Karpas-422 (cell line): ENCODE measurements at regions not wholly inside any gene's neighbourhood (a gene's known extent, or its start where the extent isn't known, plus 50 kb on each side); places are given as distances from the start of the nearest gene placed in this dataset.

Experiments
- DNase-seq: peaks from one replicate; pipeline ENCODE4 v3.0.0-alpha.2; 2015
- H2AFZ ChIP-seq: fragments of 200-600 bp; sonication (generic); 2 replicates; pipeline ENCODE4 v1.6.1; 2014; ENCODE audit warnings: antibody characterized with exemption, low read length, mixed read lengths
- H3K27ac ChIP-seq: fragments of 200-600 bp; sonication (generic); 2 replicates; pipeline ENCODE4 v1.5.1; 2014; ENCODE audit warnings: mild to moderate bottlenecking, low read length, moderate library complexity
- H3K27me3 ChIP-seq: fragments of 200-600 bp; sonication (generic); 2 replicates; pipeline ENCODE4 v1.6.1; 2014; ENCODE audit warnings: low read length, mixed read lengths
- H3K36me3 ChIP-seq: fragments of 200-600 bp; sonication (generic); 2 replicates; pipeline ENCODE4 v1.6.1; 2014; ENCODE audit warnings: low read length, mixed read lengths; ENCODE audit not compliant: insufficient read depth
- H3K4me1 ChIP-seq: fragments of 200-600 bp; sonication (generic); 2 replicates; pipeline ENCODE4 v1.6.1; 2014; ENCODE audit warnings: mild to moderate bottlenecking, low read length, mixed read lengths
- H3K4me2 ChIP-seq: fragments of 200-600 bp; sonication (generic); 2 replicates; pipeline ENCODE4 v1.6.1; 2014; ENCODE audit warnings: low read length, low read depth, mild to moderate bottlenecking; ENCODE audit not compliant: poor library complexity, severe bottlenecking
- H3K4me3 ChIP-seq: fragments of 200-600 bp; sonication (generic); 2 replicates; pipeline ENCODE4 v1.5.1; 2014; ENCODE audit warnings: mild to moderate bottlenecking, antibody characterized with exemption, low read length, mixed read lengths
- H3K79me2 ChIP-seq: fragments of 200-600 bp; sonication (generic); 2 replicates; pipeline ENCODE4 v1.6.1; 2014; ENCODE audit warnings: mild to moderate bottlenecking, low read length, mixed read lengths
- H3K9ac ChIP-seq: fragments of 200-600 bp; sonication (generic); 2 replicates; pipeline ENCODE4 v1.6.0; 2014; ENCODE audit warnings: low read length
- H3K9me2 ChIP-seq: fragments of 200-600 bp; sonication (generic), shearing (Covaris generic); replicated peaks from 2 replicates; pipeline ENCODE4 v1.6.0; 2014; ENCODE audit warnings: mild to moderate bottlenecking, low read length, moderate library complexity; ENCODE audit not compliant: insufficient read depth
- H3K9me3 ChIP-seq: fragments of 300-700, 200-600 bp; sonication (generic); 2 replicates; pipeline ENCODE4 v1.6.1; 2014; ENCODE audit warnings: low read length, mixed read lengths
- H4K20me1 ChIP-seq: fragments of 200-600 bp; sonication (generic); 2 replicates; pipeline ENCODE4 v1.6.1; 2014; ENCODE audit warnings: mild to moderate bottlenecking, antibody characterized with exemption, low read length, low read depth; ENCODE audit not compliant: insufficient read depth

DNA sequence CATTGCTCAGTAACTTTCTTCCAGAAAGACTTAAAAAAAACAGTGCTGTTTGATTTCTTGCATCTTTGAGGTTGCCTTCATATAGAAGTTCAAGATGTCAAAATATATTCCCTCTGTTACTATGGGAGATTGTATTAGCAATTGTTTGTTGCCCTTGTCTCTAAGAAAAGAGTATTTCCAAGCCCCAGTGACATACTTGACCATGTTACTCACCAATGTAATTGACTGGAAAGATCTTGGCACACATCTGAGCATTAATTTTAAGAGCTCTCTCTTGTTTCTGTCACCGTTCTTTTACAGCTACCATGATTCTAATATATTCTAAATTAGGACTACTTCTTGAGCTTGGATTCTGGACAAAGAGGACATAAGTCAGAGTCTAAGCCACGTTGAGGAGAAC, 902.7 kb upstream of the EPHA5 start:
- Histone ChIP-seq H2AFZ (no peak overlapping the region), H3K9me3 (peaks cover 17% of the 10 kb centered on the region), H3K9me2 (no peaks in the 10 kb centered on the region), H3K4me1 (no peaks in the 10 kb centered on the region), H3K27me3 (no peaks in the 10 kb centered on the region), H3K9ac (no peak overlapping the region), H4K20me1 (no peaks in the 10 kb centered on the region), H3K79me2 (no peaks in the 10 kb centered on the region), H3K36me3 (no peaks in the 10 kb centered on the region), H3K4me2 (no peak overlapping the region), H3K27ac (no peak overlapping the region), H3K4me3 (no peak overlapping the region)
- no peak for DNase-seq

DNA sequence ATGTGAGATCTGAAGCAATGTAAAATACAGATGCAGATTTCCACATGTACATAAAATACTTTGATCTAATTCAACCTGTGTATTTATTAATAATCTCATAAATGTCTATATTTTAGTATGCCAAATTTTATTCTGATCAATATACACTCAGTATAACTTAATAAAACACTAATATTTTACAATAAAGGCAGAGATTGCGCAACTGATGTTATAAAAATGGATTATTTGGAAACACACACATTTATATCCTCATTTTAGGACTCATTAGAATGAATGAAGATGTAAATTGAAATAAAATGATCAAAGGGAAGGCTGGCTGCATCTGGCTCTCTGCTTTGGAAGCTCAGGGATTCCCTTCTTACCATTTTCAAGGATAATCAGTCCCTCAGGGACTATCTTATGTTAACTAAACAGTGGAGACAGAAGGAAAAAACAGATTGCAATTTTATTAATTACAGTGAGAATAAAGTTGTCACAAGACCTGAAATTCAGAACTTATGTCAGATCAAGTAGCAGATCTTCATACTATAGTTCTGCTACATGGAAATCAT, 900.9 kb upstream of the EPHA5 start:
- Histone ChIP-seq H3K9me2 (no peaks in the 10 kb centered on the region), H2AFZ (no peak overlapping the region), H3K79me2 (no peaks in the 10 kb centered on the region), H3K9ac (no peak overlapping the region), H3K4me1 (no peaks in the 10 kb centered on the region), H3K4me3 (no peak overlapping the region), H3K36me3 (no peaks in the 10 kb centered on the region), H4K20me1 (no peaks in the 10 kb centered on the region), H3K27me3 (no peaks in the 10 kb centered on the region), H3K27ac (no peak overlapping the region), H3K9me3 (peaks cover 16% of the 10 kb centered on the region), H3K4me2 (no peak overlapping the region)
- no peak for DNase-seq

DNA sequence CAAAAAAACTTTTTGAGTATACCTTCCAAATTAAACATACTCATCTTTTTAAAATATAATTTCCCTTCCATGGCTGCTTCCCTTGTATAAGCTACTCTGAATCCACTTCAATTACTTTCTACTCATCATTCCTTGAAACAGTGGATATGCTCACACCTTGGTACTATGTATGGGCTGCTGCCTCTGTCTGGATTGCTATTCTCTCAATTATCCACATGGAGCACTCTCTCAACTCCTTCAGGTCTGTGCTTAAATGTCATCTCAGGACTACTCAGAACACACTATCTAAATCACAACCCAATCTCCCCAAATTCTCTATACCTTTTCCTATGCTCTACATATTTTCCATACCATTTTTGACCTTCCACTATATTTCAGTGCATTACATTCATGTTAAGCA, 898.9 kb upstream of the EPHA5 start:
- Histone ChIP-seq H3K9me2 (no peaks in the 10 kb centered on the region), H3K4me3 (no peak overlapping the region), H2AFZ (no peak overlapping the region), H3K4me1 (no peaks in the 10 kb centered on the region), H3K27ac (no peak overlapping the region), H3K36me3 (no peaks in the 10 kb centered on the region), H3K27me3 (no peaks in the 10 kb centered on the region), H4K20me1 (no peaks in the 10 kb centered on the region), H3K9ac (no peak overlapping the region), H3K9me3 (peaks cover 16% of the 10 kb centered on the region), H3K4me2 (no peak overlapping the region), H3K79me2 (no peaks in the 10 kb centered on the region)
- DNase-seq: no peak

DNA sequence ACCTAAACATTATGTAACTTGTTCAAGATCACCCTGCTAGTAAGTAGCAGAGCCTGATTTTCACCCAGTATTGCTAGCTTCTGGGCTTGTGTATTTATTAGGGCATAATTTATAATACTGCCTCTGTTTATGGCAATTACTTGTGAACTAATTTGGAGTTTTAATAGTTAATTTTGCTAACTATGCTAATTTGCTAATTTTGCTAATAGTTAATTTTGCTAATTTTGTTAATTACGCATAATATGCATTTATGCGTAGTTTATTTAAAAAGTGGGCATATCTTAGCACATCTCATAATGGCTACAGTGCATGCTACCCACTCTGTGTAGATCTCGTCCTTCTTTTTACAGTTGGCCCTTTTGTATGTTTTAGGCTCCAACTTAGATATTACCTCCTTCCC, 898.1 kb upstream of the EPHA5 start:
- Histone ChIP-seq H3K9ac (no peak overlapping the region), H3K36me3 (no peaks in the 10 kb centered on the region), H3K79me2 (no peaks in the 10 kb centered on the region), H3K4me3 (no peak overlapping the region), H3K4me1 (no peaks in the 10 kb centered on the region), H3K9me3 (peaks cover 10% of the 10 kb centered on the region), H3K9me2 (no peaks in the 10 kb centered on the region), H2AFZ (no peak overlapping the region), H3K4me2 (no peak overlapping the region), H4K20me1 (no peaks in the 10 kb centered on the region), H3K27me3 (no peaks in the 10 kb centered on the region), H3K27ac (no peak overlapping the region)
- no peak for DNase-seq

DNA sequence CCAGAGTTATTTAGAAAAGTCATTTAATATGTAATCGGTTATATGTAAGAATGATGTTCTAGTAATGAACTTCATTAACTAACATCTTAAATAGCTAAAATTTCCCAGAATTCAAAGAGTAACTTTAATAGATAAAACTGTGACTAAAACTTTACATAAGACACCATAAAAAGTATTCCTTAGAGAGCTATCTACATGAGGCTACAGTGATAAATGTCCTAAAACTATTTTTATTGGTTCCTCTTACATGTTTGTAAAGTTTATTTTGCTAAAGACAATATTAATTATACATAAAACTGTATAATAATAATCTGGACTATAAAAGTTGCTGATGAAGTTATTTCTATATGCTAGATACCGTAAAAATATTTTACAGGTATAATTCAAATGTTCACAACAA, 897.7 kb upstream of the EPHA5 start:
- no peak overlapping the region for H3K9ac ChIP-seq
- no peaks in the 10 kb centered on the region for H3K36me3 ChIP-seq
- no peaks in the 10 kb centered on the region for H3K4me1 ChIP-seq
- peaks cover 14% of the 10 kb centered on the region for H3K9me3 ChIP-seq
- no peak overlapping the region for H3K4me2 ChIP-seq
- H4K20me1 ChIP-seq: no peaks in the 10 kb centered on the region
- H3K4me3 ChIP-seq: no peak overlapping the region
- no peaks in the 10 kb centered on the region for H3K79me2 ChIP-seq
- no peaks in the 10 kb centered on the region for H3K9me2 ChIP-seq
- no peak overlapping the region for H2AFZ ChIP-seq
- no peaks in the 10 kb centered on the region for H3K27me3 ChIP-seq
- no peak for DNase-seq
- H3K27ac ChIP-seq: no peak overlapping the region

DNA sequence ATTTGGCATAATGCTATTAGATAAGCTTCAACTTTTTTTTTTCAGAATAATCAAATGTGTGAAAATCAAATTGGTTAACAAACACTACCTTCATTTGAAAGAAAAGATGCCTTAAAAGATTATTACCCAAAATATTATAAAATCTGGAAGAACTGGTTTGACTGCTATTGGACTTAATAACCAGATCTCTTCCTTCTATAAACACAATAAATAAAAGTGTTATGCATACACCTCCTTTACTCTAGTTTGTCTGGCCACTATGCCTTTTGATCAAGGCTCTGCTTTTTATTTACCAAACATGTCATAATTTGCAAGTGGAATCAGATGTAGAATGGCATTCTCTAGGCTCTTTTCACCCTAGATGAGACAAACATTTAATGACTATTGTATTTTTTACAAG, 897.3 kb upstream of the EPHA5 start:
- Histone ChIP-seq H3K36me3 (no peaks in the 10 kb centered on the region), H3K4me2 (no peak overlapping the region), H3K9me2 (no peaks in the 10 kb centered on the region), H3K4me1 (no peaks in the 10 kb centered on the region), H3K9me3 (peaks cover 15% of the 10 kb centered on the region), H3K27ac (no peak overlapping the region), H3K9ac (no peak overlapping the region), H2AFZ (no peak overlapping the region), H3K4me3 (no peak overlapping the region), H3K27me3 (no peaks in the 10 kb centered on the region), H4K20me1 (no peaks in the 10 kb centered on the region), H3K79me2 (no peaks in the 10 kb centered on the region)
- no peak for DNase-seq

DNA sequence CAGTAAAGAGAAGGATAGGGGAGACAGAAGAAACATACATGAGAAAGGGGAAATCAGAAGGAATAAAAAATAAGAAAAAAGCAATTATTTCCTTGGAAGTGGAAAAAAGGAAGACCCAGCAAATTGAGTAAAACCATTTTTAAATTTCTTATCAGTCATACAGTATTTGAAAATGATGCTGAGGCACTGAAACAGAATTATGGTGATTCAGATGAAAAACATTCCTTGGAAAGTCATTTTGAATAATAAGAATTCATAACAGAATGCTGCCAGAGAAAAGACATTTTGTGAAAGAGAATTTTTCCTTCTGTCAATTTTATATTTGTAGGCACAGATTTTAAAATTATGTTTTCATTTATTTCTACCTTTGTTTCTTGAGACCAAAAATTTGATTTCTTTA, 895.5 kb upstream of the EPHA5 start:
- Histone ChIP-seq H3K4me2 (no peak overlapping the region), H2AFZ (no peak overlapping the region), H3K79me2 (no peaks in the 10 kb centered on the region), H3K9me2 (no peaks in the 10 kb centered on the region), H3K4me1 (no peaks in the 10 kb centered on the region), H3K4me3 (no peak overlapping the region), H3K36me3 (no peaks in the 10 kb centered on the region), H3K27ac (no peak overlapping the region), H3K9ac (no peak overlapping the region), H3K27me3 (no peaks in the 10 kb centered on the region), H3K9me3 (peaks cover 15% of the 10 kb centered on the region; the same call in 1 of the 2 replicates), H4K20me1 (no peaks in the 10 kb centered on the region)
- no peak for DNase-seq

DNA sequence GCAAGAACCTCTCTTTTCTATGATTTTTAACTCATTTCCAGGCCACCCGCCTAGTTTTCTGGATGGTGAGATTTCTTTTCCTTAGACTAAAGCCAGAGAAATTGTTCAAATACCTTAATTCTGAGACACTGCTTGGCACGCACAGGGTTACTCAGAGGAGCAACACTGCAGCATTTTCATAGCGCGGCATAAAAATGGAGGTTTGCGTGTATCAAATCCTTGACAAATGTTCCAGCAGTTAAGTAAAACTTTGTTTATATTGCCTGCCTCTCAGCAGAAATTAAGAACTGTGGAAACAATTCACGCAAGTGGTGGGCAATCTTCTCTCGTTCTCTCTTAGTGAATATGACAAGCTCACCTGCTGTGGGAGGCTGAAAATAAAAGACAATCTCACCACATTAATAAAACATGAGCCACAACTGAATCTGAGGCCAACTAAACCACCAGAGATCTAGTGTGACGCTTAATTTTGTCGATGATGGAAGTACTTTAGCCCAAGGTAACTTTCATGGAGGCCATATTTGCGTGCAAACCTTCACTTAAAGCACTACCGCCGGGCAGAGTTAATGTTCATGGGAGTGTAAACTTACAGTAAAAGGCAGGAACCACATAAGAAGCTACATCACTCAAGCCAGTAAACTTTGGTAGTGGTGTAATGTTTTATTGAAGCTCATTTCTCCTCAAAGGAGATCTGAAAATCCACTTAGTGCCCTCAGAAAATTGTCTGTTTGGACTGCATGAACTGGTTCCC, 894.8 kb upstream of the EPHA5 start:
- H3K9me3 ChIP-seq: peaks cover 15% of the 10 kb centered on the region; the same call in 1 of the 2 replicates
- no peak overlapping the region for H2AFZ ChIP-seq
- no peaks in the 10 kb centered on the region for H3K4me1 ChIP-seq
- H3K36me3 ChIP-seq: no peaks in the 10 kb centered on the region
- no peaks in the 10 kb centered on the region for H4K20me1 ChIP-seq
- no peak for DNase-seq
- H3K9ac ChIP-seq: no peak overlapping the region
- H3K27me3 ChIP-seq: no peaks in the 10 kb centered on the region
- no peak overlapping the region for H3K27ac ChIP-seq
- no peak overlapping the region for H3K4me3 ChIP-seq
- no peak overlapping the region for H3K4me2 ChIP-seq
- no peaks in the 10 kb centered on the region for H3K9me2 ChIP-seq
- H3K79me2 ChIP-seq: no peaks in the 10 kb centered on the region
